CD8-positive, alpha-beta memory T cell (primary cell): ENCODE measurements at regions not wholly inside any gene's neighbourhood (a gene's known extent, or its start where the extent isn't known, plus 50 kb on each side); places are given as distances from the start of the nearest gene placed in this dataset.
"Not testable (repeated sequence)": the region's sequence is repeated elsewhere in the genome, so short reads cannot be mapped to it uniquely, and the experiment has no call there.

Experiments used
- CTCF ChIA-PET: fragments of 350-600 bp; sonication (Branson Sonifier 250); formaldehyde crosslinking; loops from one replicate; lab custom pipeline; 2021; ENCODE audit warnings: antibody characterized with exemption; lab: Charles Lee
- POLR2A ChIA-PET: fragments of 350-600 bp; sonication (Branson Sonifier 250); formaldehyde crosslinking; loops from one replicate; lab custom pipeline; 2021; ENCODE audit warnings: antibody characterized with exemption; lab: Charles Lee
- DNase-seq, 5 donors: peaks; one replicate each; pipeline versions ENCODE4 v3.0.0 to v3.0.0-alpha.2; 2020 to 2022; ENCODE audit warnings: mixed read lengths in 1 of 5
- H3K27ac ChIP-seq: one replicate; pipeline ENCODE4 v1.7.0; 2013; ENCODE audit warnings: low read depth, mild to moderate bottlenecking, low read length, moderate library complexity
- H3K27me3 ChIP-seq: 2 replicates; pipeline ENCODE4 v1.7.0; 2013; ENCODE audit warnings: low read length, mild to moderate bottlenecking; ENCODE audit not compliant: insufficient read depth, poor library complexity, severe bottlenecking
- H3K36me3 ChIP-seq: 2 replicates; pipeline ENCODE4 v1.7.0; 2013; ENCODE audit warnings: mild to moderate bottlenecking, low read length, moderate library complexity; ENCODE audit not compliant: insufficient read depth
- H3K4me1 ChIP-seq: 2 replicates; pipeline ENCODE4 v1.7.0; 2013; ENCODE audit warnings: mild to moderate bottlenecking, low read length, moderate library complexity; ENCODE audit not compliant: insufficient read depth
- H3K4me3 ChIP-seq: 2 replicates; pipeline ENCODE4 v1.7.0; 2013; ENCODE audit warnings: mild to moderate bottlenecking, low read length
- H3K9me3 ChIP-seq: 2 replicates; pipeline ENCODE4 v1.7.0; 2013; ENCODE audit warnings: mild to moderate bottlenecking, low read length
- H3K27ac Mint-ChIP-seq, 8 donors: one replicate each; pipeline ENCODE4 v1.8.0; 2020 to 2021; ENCODE audit warnings: mixed read lengths in 8 of 8, mild to moderate bottlenecking in 6 of 8, inconsistent platforms in 3 of 8, moderate library complexity in 3 of 8
- H3K27me3 Mint-ChIP-seq, 2 donors: one replicate each; pipeline ENCODE4 v1.8.0; 2020 to 2021; ENCODE audit warnings: mixed read lengths in 2 of 2, mild to moderate bottlenecking in 1 of 2, moderate library complexity in 1 of 2
- H3K36me3 Mint-ChIP-seq, 3 donors: one replicate each; pipeline ENCODE4 v1.8.0; 2020 to 2021; ENCODE audit warnings: mixed read lengths in 3 of 3, inconsistent platforms in 1 of 3, mild to moderate bottlenecking in 1 of 3
- H3K4me1 Mint-ChIP-seq, 3 donors: one replicate each; pipeline ENCODE4 v1.8.0; 2020 to 2021; ENCODE audit warnings: mixed read lengths in 3 of 3, inconsistent platforms in 1 of 3, mild to moderate bottlenecking in 1 of 3
- H3K4me3 Mint-ChIP-seq, 7 donors: one replicate each; pipeline ENCODE4 v1.8.0; 2020 to 2021; ENCODE audit warnings: mixed read lengths in 7 of 7, mild to moderate bottlenecking in 6 of 7, moderate library complexity in 4 of 7, inconsistent platforms in 2 of 7
- H3K9me3 Mint-ChIP-seq, 5 donors: one replicate each; pipeline ENCODE4 v1.8.0; 2020 to 2022; ENCODE audit warnings: mixed read lengths in 5 of 5, mild to moderate bottlenecking in 3 of 5, moderate library complexity in 2 of 5, inconsistent platforms in 1 of 5

DNA sequence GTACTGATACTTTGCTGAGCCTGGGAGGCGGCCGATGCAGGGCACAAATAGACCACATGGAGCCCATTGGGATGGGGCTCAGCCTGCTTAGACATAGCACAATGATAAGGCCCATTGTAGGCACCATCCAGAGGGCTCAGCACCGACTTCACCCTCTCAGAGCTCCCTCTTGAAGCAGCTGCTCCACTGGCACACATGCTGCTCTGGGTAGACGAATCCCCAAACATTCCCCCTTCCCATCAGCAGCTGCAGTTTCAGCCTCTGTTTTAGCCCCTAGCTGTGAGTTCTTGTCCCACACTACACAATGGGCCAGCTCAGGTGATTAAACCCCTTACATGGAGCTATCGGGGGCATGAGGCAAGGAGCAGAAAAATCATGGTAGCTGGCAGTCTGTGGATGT is 174.1 kb downstream of the RGS9 start:
- H3K9me3 ChIP-seq = no peaks in the 10 kb centered on the region
- POLR2A ChIA-PET = no interaction called here
- no peaks in the 10 kb centered on the region for H3K9me3 Mint-ChIP-seq

DNA sequence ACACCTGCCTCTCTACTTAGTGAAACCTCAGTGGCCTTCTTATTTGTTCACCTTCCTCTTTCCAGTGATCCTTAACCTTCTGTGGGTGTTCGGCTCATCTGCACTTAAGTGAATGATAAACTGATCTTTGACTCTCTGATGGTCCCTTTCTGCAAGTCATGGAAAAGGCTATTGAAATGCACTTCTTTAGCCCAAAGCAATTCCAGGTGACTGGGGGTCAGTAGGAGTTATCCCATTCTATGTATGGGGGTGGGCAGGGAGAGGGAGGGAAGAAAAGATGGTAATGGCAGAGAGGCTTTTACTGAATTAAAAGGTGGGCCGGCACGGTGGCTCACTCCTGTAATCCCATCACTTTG is 170.8 kb downstream of the RGS9 start:
- Mint-ChIP-seq H3K27ac (no peak overlapping the region), H3K4me3 (no peak overlapping the region), H3K9me3 (no peaks in the 10 kb centered on the region), H3K36me3 (peaks cover 0 to 2% (median 0%) of the 10 kb centered on the region in 3 donors), H3K4me1 (no peaks in the 10 kb centered on the region), H3K27me3 (peaks cover 20 to 47% of the 10 kb centered on the region in 2 donors)
- POLR2A ChIA-PET = no interaction called here
- CTCF ChIA-PET = no interaction called here
- no peak overlapping the region for H3K4me3 ChIP-seq
- no peak for DNase-seq
- no peaks in the 10 kb centered on the region for H3K27me3 ChIP-seq
- no peaks in the 10 kb centered on the region for H3K4me1 ChIP-seq
- no peak overlapping the region for H3K27ac ChIP-seq
- H3K9me3 ChIP-seq = no peaks in the 10 kb centered on the region
- H3K36me3 ChIP-seq = no peaks in the 10 kb centered on the region

More for the DNA sequence above, 174.1 kb downstream of the RGS9 start:
- Histone ChIP-seq H3K4me3 (no peak overlapping the region), H3K36me3 (no peaks in the 10 kb centered on the region), H3K27ac (no peak overlapping the region), H3K4me1 (no peaks in the 10 kb centered on the region), H3K27me3 (peaks cover 7% of the 10 kb centered on the region)
- Mint-ChIP-seq H3K27ac (no peak overlapping the region), H3K4me3 (no peak overlapping the region), H3K4me1 (peaks cover 4 to 7% (median 4%) of the 10 kb centered on the region in 3 donors), H3K27me3 (peaks cover 29 to 60% of the 10 kb centered on the region in 2 donors), H3K36me3 (peaks cover 0 to 4% (median 0%) of the 10 kb centered on the region in 3 donors)
- CTCF ChIA-PET = interaction anchor here (0.9 kb wide), 1 partner anchor 16 kb away, joined by 3 read pairs; no protein-coding TSS in a partner anchor
- no peak for DNase-seq

DNA sequence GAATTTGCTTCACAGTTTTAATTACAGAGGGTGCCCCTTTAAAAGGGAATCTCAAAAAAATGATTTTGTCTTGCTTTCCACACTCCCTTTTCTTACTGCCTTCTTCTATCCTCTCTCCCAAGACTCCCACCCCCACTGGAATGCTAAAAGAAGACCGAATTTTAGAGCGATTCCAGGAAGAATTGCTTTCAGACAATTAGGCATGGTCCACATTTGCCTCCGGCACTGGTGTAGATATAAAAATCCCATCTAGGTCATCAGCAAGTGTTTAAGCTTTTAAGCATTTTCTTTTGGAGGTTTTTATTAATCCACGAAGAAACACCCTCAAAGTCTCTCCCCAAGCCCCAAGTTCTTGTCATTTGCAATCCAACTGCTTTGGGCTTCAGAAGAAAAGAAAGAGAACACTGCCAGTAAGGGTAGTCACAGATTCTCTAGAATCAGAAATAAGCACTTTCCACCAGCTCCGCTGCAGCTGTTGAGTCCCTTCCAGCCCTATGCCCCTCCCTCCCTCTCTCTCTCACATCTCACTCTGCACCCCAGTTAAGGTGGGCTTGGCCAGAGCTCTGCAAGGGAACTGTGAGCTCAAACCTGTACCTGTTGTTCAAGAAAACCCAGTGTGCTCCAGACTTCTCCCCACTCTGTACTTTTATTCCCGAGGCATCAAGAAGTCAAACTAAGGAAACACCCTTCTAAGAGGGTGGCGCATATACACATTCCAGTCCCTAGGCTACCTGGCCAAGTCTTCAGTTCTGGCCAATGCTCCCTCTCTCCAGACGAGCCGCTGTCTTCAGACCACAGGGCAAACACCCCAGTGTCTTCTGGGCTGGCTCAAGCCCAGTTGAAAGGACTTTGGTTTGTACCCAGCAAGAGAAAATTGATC is 170.2 kb downstream of the RGS9 start:
- CTCF ChIA-PET = no interaction called here
- H3K4me3 Mint-ChIP-seq = no peak overlapping the region
- POLR2A ChIA-PET = no interaction called here
- Histone ChIP-seq H3K36me3 (no peaks in the 10 kb centered on the region), H3K27ac (no peak overlapping the region), H3K9me3 (no peaks in the 10 kb centered on the region), H3K27me3 (no peaks in the 10 kb centered on the region), H3K4me3 (no peak overlapping the region), H3K4me1 (no peaks in the 10 kb centered on the region)
- no peaks in the 10 kb centered on the region for H3K4me1 Mint-ChIP-seq
- peaks cover 21 to 47% of the 10 kb centered on the region in 2 donors for H3K27me3 Mint-ChIP-seq
- DNase-seq = no peak
- H3K9me3 Mint-ChIP-seq = no peaks in the 10 kb centered on the region
- no peak overlapping the region for H3K27ac Mint-ChIP-seq
- H3K36me3 Mint-ChIP-seq = no peaks in the 10 kb centered on the region

DNA sequence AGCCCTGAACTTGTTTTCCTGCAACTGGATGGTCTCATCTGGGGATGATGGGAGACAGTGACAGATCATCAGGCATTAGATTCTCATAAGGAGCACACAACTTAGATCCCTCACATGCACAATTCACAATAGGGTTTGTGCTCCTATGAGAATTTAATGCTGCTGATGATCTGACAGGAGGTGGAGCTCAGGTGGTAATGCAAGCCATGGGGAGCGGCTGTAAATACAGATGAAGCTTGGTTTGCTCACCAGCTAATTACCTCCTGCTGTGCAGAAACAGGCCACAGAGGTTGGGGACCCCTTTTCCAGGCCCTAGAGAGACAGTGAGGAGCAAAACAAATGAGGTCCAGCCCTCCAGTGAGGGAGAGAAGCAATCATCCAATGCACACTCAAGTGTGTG is 168.6 kb downstream of the RGS9 start:
- Mint-ChIP-seq H3K4me1 (no peaks in the 10 kb centered on the region), H3K4me3 (no peak overlapping the region), H3K9me3 (no peaks in the 10 kb centered on the region), H3K27me3 (peaks cover 12 to 41% of the 10 kb centered on the region in 2 donors), H3K27ac (no peak overlapping the region), H3K36me3 (no peaks in the 10 kb centered on the region)
- Histone ChIP-seq H3K27me3 (no peaks in the 10 kb centered on the region), H3K27ac (no peak overlapping the region), H3K4me3 (no peak overlapping the region), H3K9me3 (no peaks in the 10 kb centered on the region), H3K36me3 (no peaks in the 10 kb centered on the region), H3K4me1 (no peaks in the 10 kb centered on the region)
- CTCF ChIA-PET = no interaction called here
- DNase-seq = no peak
- POLR2A ChIA-PET = no interaction called here

DNA sequence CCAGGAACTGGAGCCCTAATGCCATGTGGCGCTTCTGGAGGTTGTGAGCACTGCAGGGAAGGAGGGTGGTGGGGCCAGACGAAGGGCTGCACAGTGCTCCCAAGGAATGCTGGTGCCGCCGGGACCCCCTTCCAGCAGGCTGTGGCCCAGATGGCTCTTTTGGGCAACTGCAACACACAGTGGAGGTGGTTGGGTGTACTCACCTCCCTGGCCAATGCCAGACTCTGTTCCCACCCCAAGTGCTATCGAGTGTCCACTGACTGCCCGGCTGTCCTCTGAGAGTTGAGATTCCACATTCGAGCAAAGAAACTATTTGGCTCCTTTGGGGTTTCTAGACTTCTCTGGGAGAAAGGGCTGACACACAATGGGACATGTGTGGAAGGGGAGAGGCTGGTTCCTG is 167.9 kb downstream of the RGS9 start:
- Mint-ChIP-seq H3K36me3 (no peaks in the 10 kb centered on the region), H3K4me3 (no peak overlapping the region), H3K27ac (no peak overlapping the region), H3K9me3 (no peaks in the 10 kb centered on the region), H3K4me1 (no peaks in the 10 kb centered on the region), H3K27me3 (peaks cover 9 to 39% of the 10 kb centered on the region in 2 donors)
- H3K36me3 ChIP-seq = no peaks in the 10 kb centered on the region
- no peaks in the 10 kb centered on the region for H3K4me1 ChIP-seq
- H3K4me3 ChIP-seq = no peak overlapping the region
- no peaks in the 10 kb centered on the region for H3K27me3 ChIP-seq
- no peak overlapping the region for H3K27ac ChIP-seq
- CTCF ChIA-PET = no interaction called here
- DNase-seq = no peak
- POLR2A ChIA-PET = no interaction called here
- H3K9me3 ChIP-seq = no peaks in the 10 kb centered on the region

GRCh38 chr17:65301882-65302281 is 164.7 kb downstream of the RGS9 start:
- H3K4me3 ChIP-seq, H3K27ac Mint-ChIP-seq, DNase-seq, H3K36me3 ChIP-seq, POLR2A ChIA-PET, H3K9me3 ChIP-seq, H3K4me1 Mint-ChIP-seq, H3K9me3 Mint-ChIP-seq, H3K4me1 ChIP-seq, H3K4me3 Mint-ChIP-seq, H3K27me3 ChIP-seq, H3K27ac ChIP-seq, H3K36me3 Mint-ChIP-seq: not testable (repeated sequence)
- CTCF ChIA-PET = interaction anchor here (0.7 kb wide), 1 partner anchor 120 kb away, joined by 3 read pairs; no protein-coding TSS in a partner anchor
- H3K27me3 Mint-ChIP-seq = peaks cover 12 to 29% of the 10 kb centered on the region in 2 donors

- Mint-ChIP-seq H3K9me3 (no peaks in the 10 kb centered on the region), H3K27ac (no peak overlapping the region), H3K4me1 (no peaks in the 10 kb centered on the region), H3K4me3 (no peak overlapping the region), H3K36me3 (peaks cover 0 to 4% (median 0%) of the 10 kb centered on the region in 3 donors), H3K27me3 (peaks cover 12 to 29% of the 10 kb centered on the region in 2 donors)
- ChIA-PET POLR2A (no interaction called here), CTCF (no interaction called here)
- DNase-seq = no peak
- Histone ChIP-seq H3K36me3 (no peaks in the 10 kb centered on the region), H3K27ac (no peak overlapping the region), H3K9me3 (no peaks in the 10 kb centered on the region), H3K4me1 (no peaks in the 10 kb centered on the region), H3K4me3 (no peak overlapping the region), H3K27me3 (no peaks in the 10 kb centered on the region)
Measured at GRCh38 chr17:65301184-65301583, 164.0 kb downstream of the RGS9 start.

DNA sequence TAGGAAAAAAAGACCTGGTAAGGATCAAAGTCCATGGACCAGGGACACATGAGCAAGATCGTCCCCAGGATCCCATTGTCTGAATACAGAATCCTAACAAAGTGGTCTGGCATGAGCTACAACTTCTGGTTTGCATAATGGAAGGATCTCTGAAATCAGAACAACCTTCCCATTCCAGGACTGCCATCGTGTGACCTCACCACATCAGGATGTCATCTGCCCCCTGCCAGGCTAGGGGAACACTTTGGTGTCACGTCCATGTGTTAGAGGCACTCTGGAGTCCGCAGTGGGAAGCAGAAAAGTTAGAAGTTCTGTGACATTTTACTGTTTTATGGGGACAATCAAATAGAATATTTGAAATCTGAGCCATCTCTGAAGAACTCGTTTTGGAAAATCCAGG is 160.7 kb downstream of the RGS9 start:
- peaks cover 12 to 28% of the 10 kb centered on the region in 2 donors for H3K27me3 Mint-ChIP-seq
- ChIA-PET CTCF (no interaction called here), POLR2A (no interaction called here)
- H3K4me1 Mint-ChIP-seq = peaks cover 0 to 6% (median 1%) of the 10 kb centered on the region in 3 donors
- H3K36me3 Mint-ChIP-seq = peaks cover 0 to 4% (median 0%) of the 10 kb centered on the region in 3 donors
- H3K9me3 Mint-ChIP-seq = peaks cover 0 to 1% (median 0%) of the 10 kb centered on the region in 5 donors
- Histone ChIP-seq H3K27ac (no peak overlapping the region), H3K36me3 (no peaks in the 10 kb centered on the region), H3K4me1 (no peaks in the 10 kb centered on the region), H3K27me3 (no peaks in the 10 kb centered on the region), H3K9me3 (no peaks in the 10 kb centered on the region), H3K4me3 (no peak overlapping the region)
- no peak overlapping the region for H3K27ac Mint-ChIP-seq
- DNase-seq = no peak
- no peak overlapping the region for H3K4me3 Mint-ChIP-seq
